Erythroblast (primary cell): ENCODE measurements at regions not wholly inside any gene's neighbourhood (a gene's known extent, or its start where the extent isn't known, plus 50 kb on each side); places are given as distances from the start of the nearest gene placed in this dataset.
"Not testable (repeated sequence)": the region's sequence is repeated elsewhere in the genome, so short reads cannot be mapped to it uniquely, and the experiment has no call there.

Source experiments
- DNase-seq, 2 experiments: peaks; one replicate each; lab custom pipeline; 2025; lab: John Stamatoyannopoulos, UW
- GATA1 ChIP-seq: IDR thresholded peaks from 2 replicates; pipeline ENCODE4 v1.6.1; 2011; ENCODE audit warnings: low read depth, mild to moderate bottlenecking, control low read depth, low read length, moderate library complexity
- POLR2A ChIP-seq: IDR thresholded peaks from 2 replicates; pipeline ENCODE4 v1.6.1; 2011; ENCODE audit warnings: mild to moderate bottlenecking, low read length

GRCh38 chrX:56069299-56069931 lies 162.7 kb upstream of the KLF8 start:
- TF ChIP-seq POLR2A: no peak
- no peak for TF ChIP-seq GATA1
- no peak for DNase-seq

- TF ChIP-seq POLR2A: no peak
- TF ChIP-seq GATA1: no peak
- DNase-seq: no peak
These were observed 142.8 kb upstream of the KLF8 start for GRCh38 chrX:56089376-56089775.

- no peak for TF ChIP-seq POLR2A
- TF ChIP-seq GATA1: no peak
- no peak for DNase-seq
These were observed 132.9 kb upstream of the KLF8 start for GRCh38 chrX:56099271-56099670.

- DNase-seq: no peak
- TF ChIP-seq GATA1 (no peak), POLR2A (no peak)
These were observed 124.8 kb upstream of the KLF8 start for GRCh38 chrX:56107320-56107719.

- no peak for TF ChIP-seq POLR2A
- TF ChIP-seq GATA1: no peak
- DNase-seq: no peak
These were observed 118.2 kb upstream of the KLF8 start for GRCh38 chrX:56113785-56114436.

GRCh38 chrX:56114437-56114787 lies 117.7 kb upstream of the KLF8 start:
- TF ChIP-seq GATA1: no peak
- TF ChIP-seq POLR2A: no peak
- no peak for DNase-seq

- TF ChIP-seq GATA1 (no peak), POLR2A (no peak)
- no peak for DNase-seq
These were observed 111.9 kb upstream of the KLF8 start for GRCh38 chrX:56120242-56120641.

- DNase-seq: peak in 1 of 2 experiments; percentile 0
- TF ChIP-seq POLR2A (no peak), GATA1 (no peak)
These were observed 106.2 kb upstream of the KLF8 start for GRCh38 chrX:56125946-56126345.

- no peak for DNase-seq
- TF ChIP-seq POLR2A (no peak), GATA1 (no peak)
These were observed 102.1 kb upstream of the KLF8 start for GRCh38 chrX:56130031-56130430.

GRCh38 chrX:56130436-56130835 lies 101.7 kb upstream of the KLF8 start:
- TF ChIP-seq POLR2A: no peak
- TF ChIP-seq GATA1: no peak
- DNase-seq: no peak

GRCh38 chrX:56164135-56164534 lies 68.0 kb upstream of the KLF8 start:
- not testable (repeated sequence) for DNase-seq
